Body of pancreas (tissue), 4 donors: ENCODE measurements at regions not wholly inside any gene's neighbourhood (a gene's known extent, or its start where the extent isn't known, plus 50 kb on each side); places are given as distances from the start of the nearest gene placed in this dataset.

Experiments used
- ATAC-seq: fragments of 150-250 bp; one replicate; pipeline ENCODE4 v1.9.1; 2016
- DNase-seq, 4 donors: peaks; one replicate each; pipeline ENCODE4 v3.0.0-alpha.2; 2019
- H3K27ac ChIP-seq, 4 donors: fragments of 200-600 bp; sonication (generic); 1 replicate in 3 of 4; 2 replicates in 1 of 4; pipeline versions ENCODE4 v1.5.1 to v1.6.1; 2016 to 2019; ENCODE audit warnings: mild to moderate bottlenecking in 1 of 4, mixed read lengths in 1 of 4, moderate library complexity in 1 of 4
- H3K27me3 ChIP-seq, 2 donors: fragments of 200-600 bp; sonication (generic); one replicate each; pipeline ENCODE4 v1.6.0; 2016; ENCODE audit warnings: mild to moderate bottlenecking in 1 of 2
- H3K36me3 ChIP-seq, 2 donors: fragments of 200-600 bp; sonication (generic); replicated peaks in 1 of 2; 2 replicates each; pipeline ENCODE4 v1.5.1; 2016; ENCODE audit warnings: low read depth in 2 of 2; ENCODE audit not compliant: insufficient read depth in 1 of 2
- H3K4me1 ChIP-seq: fragments of 200-600 bp; sonication (generic); one replicate; pipeline ENCODE4 v1.6.0; 2016
- H3K4me3 ChIP-seq, 2 donors: fragments of 200-600 bp; sonication (generic); 1 replicate in 1 of 2; 2 replicates in 1 of 2; pipeline ENCODE4 v1.5.1; 2016 to 2019
- H3K9me3 ChIP-seq, 3 donors: fragments of 200-600 bp; sonication (generic); 1 replicate in 2 of 3; 2 replicates in 1 of 3; pipeline ENCODE4 v1.5.1; 2016
- POLR2A ChIP-seq, 3 donors: fragments of 450-650 bp; IDR thresholded peaks; one replicate each; pipeline ENCODE4 v1.6.1; 2016; ENCODE audit warnings: antibody characterized with exemption in 3 of 3, mild to moderate bottlenecking in 2 of 3
- WGBS, 2 donors: methylation state at CpG; one replicate each; pipeline ENCODE4 v1.1.5; 2017; 5-methylcytosine and 5-hydroxymethylcytosine counted together
- intact Hi-C: fragments of 100-400 bp; cut with DNase I; formaldehyde crosslinking; loops from one replicate; pipeline ENCODE4 v1.15.1; 2023
- TF ChIP-seq, protein P1 (sequence below), 7 experiments: fragments of 450-650 bp in 4 of 7; fragments of 200-600 bp in 3 of 7; sonication (generic) in 3 of 7; IDR thresholded peaks; one replicate each; pipeline ENCODE4 v1.5.1; 2016 to 2019; ENCODE audit warnings: antibody characterized with exemption in 7 of 7

- TF ChIP-seq POLR2A (IDR thresholded peaks at IDR 0.05) = no peak
- TF ChIP-seq, protein P1, sequence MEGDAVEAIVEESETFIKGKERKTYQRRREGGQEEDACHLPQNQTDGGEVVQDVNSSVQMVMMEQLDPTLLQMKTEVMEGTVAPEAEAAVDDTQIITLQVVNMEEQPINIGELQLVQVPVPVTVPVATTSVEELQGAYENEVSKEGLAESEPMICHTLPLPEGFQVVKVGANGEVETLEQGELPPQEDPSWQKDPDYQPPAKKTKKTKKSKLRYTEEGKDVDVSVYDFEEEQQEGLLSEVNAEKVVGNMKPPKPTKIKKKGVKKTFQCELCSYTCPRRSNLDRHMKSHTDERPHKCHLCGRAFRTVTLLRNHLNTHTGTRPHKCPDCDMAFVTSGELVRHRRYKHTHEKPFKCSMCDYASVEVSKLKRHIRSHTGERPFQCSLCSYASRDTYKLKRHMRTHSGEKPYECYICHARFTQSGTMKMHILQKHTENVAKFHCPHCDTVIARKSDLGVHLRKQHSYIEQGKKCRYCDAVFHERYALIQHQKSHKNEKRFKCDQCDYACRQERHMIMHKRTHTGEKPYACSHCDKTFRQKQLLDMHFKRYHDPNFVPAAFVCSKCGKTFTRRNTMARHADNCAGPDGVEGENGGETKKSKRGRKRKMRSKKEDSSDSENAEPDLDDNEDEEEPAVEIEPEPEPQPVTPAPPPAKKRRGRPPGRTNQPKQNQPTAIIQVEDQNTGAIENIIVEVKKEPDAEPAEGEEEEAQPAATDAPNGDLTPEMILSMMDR (IDR thresholded peaks at IDR 0.05) = no peak
- DNase-seq (peak in 3 of 4 donors; percentile 14 to 48 (median 15)), ATAC-seq (peak; percentile 70)
- intact Hi-C loops = no loop called here
- WGBS, 2 donors = 68 to 81% methylated on average over 7 of the region's 7 CpGs
- Histone ChIP-seq H3K27ac (peak overlapping the region in 2 of 4 donors; percentile 36 to 40), H3K4me3 (no peak overlapping the region), H3K9me3 (no peaks in the 10 kb centered on the region), H3K27me3 (no peaks in the 10 kb centered on the region), H3K4me1 (no peaks in the 10 kb centered on the region), H3K36me3 (no peaks in the 10 kb centered on the region)
These were observed 435.8 kb downstream of the SPRY1 start for GRCh38 chr4:123832173-123833026.

DNA sequence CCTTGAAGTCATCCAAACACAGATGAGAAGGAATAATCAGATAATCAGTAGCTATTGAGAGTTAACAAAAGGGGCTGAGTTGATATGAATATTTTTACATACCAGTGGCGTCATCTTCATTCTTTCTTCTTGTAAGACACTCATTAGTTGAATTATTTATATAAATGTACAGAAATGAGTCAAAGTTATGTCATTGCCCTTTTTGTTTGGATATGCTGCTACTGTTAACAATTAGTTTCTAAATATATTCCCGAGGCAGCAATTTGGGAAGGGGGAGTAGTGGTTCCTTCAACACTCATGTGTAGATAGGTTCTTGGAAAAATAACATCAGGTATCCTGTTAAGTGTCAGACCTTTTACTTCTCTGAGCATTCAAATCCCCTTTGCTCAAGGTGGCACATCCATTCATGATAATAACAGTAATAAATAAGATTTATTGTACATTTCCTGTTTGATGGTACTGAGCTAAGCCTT, 436.6 kb downstream of the SPRY1 start:
- ATAC-seq = no peak

GRCh38 chr4:123835831-123836590, 439.4 kb downstream of the SPRY1 start:
- no peaks in the 10 kb centered on the region for H3K9me3 ChIP-seq
- no peaks in the 10 kb centered on the region for H3K36me3 ChIP-seq
- ATAC-seq (no peak), DNase-seq (no peak)
- no peak for TF ChIP-seq POLR2A (IDR thresholded peaks at IDR 0.05)
- TF ChIP-seq, protein P1 (IDR thresholded peaks at IDR 0.05) = no peak
- no peaks in the 10 kb centered on the region for H3K27me3 ChIP-seq
- H3K4me3 ChIP-seq = no peak overlapping the region
- intact Hi-C loops = no loop called here
- no peaks in the 10 kb centered on the region for H3K4me1 ChIP-seq
- WGBS, 2 donors = 71 to 77% methylated on average over 4 of the region's 4 CpGs
- H3K27ac ChIP-seq = no peak overlapping the region

More for the DNA sequence above, 436.6 kb downstream of the SPRY1 start:
- no peaks in the 10 kb centered on the region for H3K36me3 ChIP-seq
- DNase-seq = no peak
- H3K4me3 ChIP-seq = no peak overlapping the region
- TF ChIP-seq POLR2A (IDR thresholded peaks at IDR 0.05) = no peak
- TF ChIP-seq, protein P1 (IDR thresholded peaks at IDR 0.05) = no peak
- H3K27ac ChIP-seq = peak overlapping the region in 2 of 4 donors; percentile 36 to 40
- no peaks in the 10 kb centered on the region for H3K27me3 ChIP-seq
- H3K9me3 ChIP-seq = no peaks in the 10 kb centered on the region
- intact Hi-C loops = no loop called here
- 78 to 81% methylated on average over 2 of the region's 2 CpGs for WGBS, 2 donors
- no peaks in the 10 kb centered on the region for H3K4me1 ChIP-seq

GRCh38 chr4:123836851-123837595, 440.4 kb downstream of the SPRY1 start:
- WGBS, 2 donors = 69 to 70% methylated on average over 4 of the region's 4 CpGs
- TF ChIP-seq POLR2A (IDR thresholded peaks at IDR 0.05) = no peak
- TF ChIP-seq, protein P1 (IDR thresholded peaks at IDR 0.05) = no peak

More at GRCh38 chr4:123836851-123837595, 440.4 kb downstream of the SPRY1 start:
- intact Hi-C loops = no loop called here
- Histone ChIP-seq H3K9me3 (no peaks in the 10 kb centered on the region), H3K27me3 (no peaks in the 10 kb centered on the region), H3K4me1 (no peaks in the 10 kb centered on the region), H3K27ac (no peak overlapping the region), H3K4me3 (no peak overlapping the region), H3K36me3 (no peaks in the 10 kb centered on the region)
- ATAC-seq (no peak), DNase-seq (no peak)
